Lung (tissue), 11 donors: ENCODE measurements at regions not wholly inside any gene's neighbourhood (a gene's known extent, or its start where the extent isn't known, plus 50 kb on each side); places are given as distances from the start of the nearest gene placed in this dataset.

Experiments used
- ATAC-seq: fragments of 200-7000 bp; cut with Tn5 transposase; one replicate; pipeline ENCODE4 v1.9.1; 2020; ENCODE audit warnings: moderate number of reproducible peaks; ENCODE audit not compliant: insufficient read depth, low FRiP score
- DNase-seq, 3 donors: peaks; one replicate each; pipeline ENCODE4 v3.0.0-alpha.2; 2013 to 2017
- H3K27ac ChIP-seq, 2 donors: one replicate each; pipeline ENCODE4 v1.5.1; 2013; ENCODE audit warnings: mild to moderate bottlenecking in 2 of 2, moderate library complexity in 2 of 2, control low read depth in 1 of 2, inconsistent platforms in 1 of 2, low read depth in 1 of 2, low read length in 1 of 2
- H3K27me3 ChIP-seq, 3 donors: one replicate each; pipeline ENCODE4 v1.5.1; 2013; ENCODE audit warnings: low read length in 2 of 3; ENCODE audit not compliant: control insufficient read depth in 3 of 3, insufficient read depth in 3 of 3
- H3K36me3 ChIP-seq, 4 donors: one replicate each; pipeline ENCODE4 v1.5.1; 2013; ENCODE audit warnings: low read length in 4 of 4, mild to moderate bottlenecking in 1 of 4, moderate library complexity in 1 of 4; ENCODE audit not compliant: control insufficient read depth in 4 of 4, insufficient read depth in 4 of 4
- H3K4me1 ChIP-seq, 5 donors: one replicate each; pipeline ENCODE4 v1.5.1; 2013; ENCODE audit warnings: low read length in 5 of 5, mild to moderate bottlenecking in 2 of 5, moderate library complexity in 1 of 5; ENCODE audit not compliant: control insufficient read depth in 5 of 5, insufficient read depth in 5 of 5
- H3K4me3 ChIP-seq: one replicate; pipeline ENCODE4 v1.5.1; 2013; ENCODE audit warnings: mild to moderate bottlenecking, control low read depth, moderate library complexity
- H3K9ac ChIP-seq, 2 donors: one replicate each; pipeline ENCODE4 v1.5.1; 2013; ENCODE audit warnings: low read length in 2 of 2, control low read depth in 1 of 2; ENCODE audit not compliant: insufficient read depth in 1 of 2
- H3K9me3 ChIP-seq, 4 donors: one replicate each; pipeline ENCODE4 v1.5.1; 2013; ENCODE audit warnings: low read length in 3 of 4, mild to moderate bottlenecking in 1 of 4, moderate library complexity in 1 of 4; ENCODE audit not compliant: control insufficient read depth in 4 of 4, insufficient read depth in 3 of 4
- WGBS, 2 donors: extraction: QIAGEN DNeasy Blood & Tissue Kit; methylation state at CpG; one replicate each; pipeline ENCODE4 v1.1.7; 2013; 5-methylcytosine and 5-hydroxymethylcytosine counted together
- TF ChIP-seq, protein P1 (sequence below): IDR thresholded peaks from 2 replicates; pipeline ENCODE4 v1.5.1; 2012; ENCODE audit warnings: mild to moderate bottlenecking; ENCODE audit errors: control extremely low read depth, extremely low read depth
- donor health status: control.
- donor health status: control.
- donor health status: Bipolar disorder and iron deficiency.
- donor health status: healthy.
- donor health status: DM: yes; HTN: yes; CAD: no.

DNA sequence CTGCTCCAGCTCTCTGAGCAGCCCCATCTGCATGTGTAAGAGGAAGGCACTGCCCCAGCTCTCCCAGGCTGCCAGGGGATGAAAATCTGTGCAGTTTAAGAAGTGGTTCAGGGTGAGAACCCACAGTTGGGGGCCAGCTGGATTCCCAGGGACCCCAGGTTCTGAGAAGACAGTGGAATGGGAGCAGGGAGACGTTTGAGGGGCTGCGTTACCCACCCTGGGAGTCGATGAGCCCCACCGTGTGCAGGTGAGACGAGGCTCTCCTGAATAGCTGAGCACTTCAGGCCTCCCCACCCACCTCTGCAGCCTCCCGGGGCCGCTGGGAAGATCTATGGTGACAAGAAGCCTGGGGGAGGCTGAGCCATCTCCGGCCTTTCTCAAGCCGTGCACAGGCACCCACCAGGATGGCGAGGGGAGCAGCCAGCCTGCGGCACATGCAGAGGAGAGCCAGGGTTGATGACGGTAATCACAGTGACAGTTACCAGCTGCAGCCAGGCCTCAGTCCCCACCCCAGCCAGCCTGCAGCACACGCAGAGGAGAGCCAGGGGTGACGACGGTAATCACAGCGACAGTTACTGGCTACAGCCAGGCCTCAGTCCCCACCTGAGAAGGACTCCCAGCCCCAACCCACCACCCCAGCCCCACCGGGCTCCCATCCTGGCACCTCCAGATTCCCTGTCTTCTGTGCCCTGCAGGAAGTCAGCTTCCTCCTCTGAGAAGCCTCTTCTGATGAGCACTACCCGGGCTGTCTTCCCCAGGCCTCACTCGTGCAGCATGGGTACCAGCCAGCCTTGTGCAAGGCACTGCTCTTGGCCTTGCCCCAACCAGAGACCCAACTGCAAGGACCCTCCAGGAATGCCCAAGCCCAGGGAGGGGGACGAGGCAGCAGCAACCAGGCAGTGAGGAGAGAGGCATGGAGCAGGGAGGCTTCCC, 150.8 kb upstream of the PPP1R26 start:
- no peak overlapping the region for H3K27ac ChIP-seq
- H3K9ac ChIP-seq, result no peak overlapping the region
- peaks cover 0 to 18% (median 2%) of the 10 kb centered on the region in 4 donors for H3K9me3 ChIP-seq
- no peak for DNase-seq
- peaks cover 0 to 6% (median 0%) of the 10 kb centered on the region in 3 donors for H3K27me3 ChIP-seq
- TF ChIP-seq, protein P1, sequence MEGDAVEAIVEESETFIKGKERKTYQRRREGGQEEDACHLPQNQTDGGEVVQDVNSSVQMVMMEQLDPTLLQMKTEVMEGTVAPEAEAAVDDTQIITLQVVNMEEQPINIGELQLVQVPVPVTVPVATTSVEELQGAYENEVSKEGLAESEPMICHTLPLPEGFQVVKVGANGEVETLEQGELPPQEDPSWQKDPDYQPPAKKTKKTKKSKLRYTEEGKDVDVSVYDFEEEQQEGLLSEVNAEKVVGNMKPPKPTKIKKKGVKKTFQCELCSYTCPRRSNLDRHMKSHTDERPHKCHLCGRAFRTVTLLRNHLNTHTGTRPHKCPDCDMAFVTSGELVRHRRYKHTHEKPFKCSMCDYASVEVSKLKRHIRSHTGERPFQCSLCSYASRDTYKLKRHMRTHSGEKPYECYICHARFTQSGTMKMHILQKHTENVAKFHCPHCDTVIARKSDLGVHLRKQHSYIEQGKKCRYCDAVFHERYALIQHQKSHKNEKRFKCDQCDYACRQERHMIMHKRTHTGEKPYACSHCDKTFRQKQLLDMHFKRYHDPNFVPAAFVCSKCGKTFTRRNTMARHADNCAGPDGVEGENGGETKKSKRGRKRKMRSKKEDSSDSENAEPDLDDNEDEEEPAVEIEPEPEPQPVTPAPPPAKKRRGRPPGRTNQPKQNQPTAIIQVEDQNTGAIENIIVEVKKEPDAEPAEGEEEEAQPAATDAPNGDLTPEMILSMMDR, result no peak
- H3K36me3 ChIP-seq, result no peaks in the 10 kb centered on the region
- ATAC-seq, result no peak
- 71 to 79% methylated on average over 19 to 20 of the region's 20 CpGs for WGBS, 2 donors
- no peaks in the 10 kb centered on the region for H3K4me1 ChIP-seq
- no peak overlapping the region for H3K4me3 ChIP-seq

DNA sequence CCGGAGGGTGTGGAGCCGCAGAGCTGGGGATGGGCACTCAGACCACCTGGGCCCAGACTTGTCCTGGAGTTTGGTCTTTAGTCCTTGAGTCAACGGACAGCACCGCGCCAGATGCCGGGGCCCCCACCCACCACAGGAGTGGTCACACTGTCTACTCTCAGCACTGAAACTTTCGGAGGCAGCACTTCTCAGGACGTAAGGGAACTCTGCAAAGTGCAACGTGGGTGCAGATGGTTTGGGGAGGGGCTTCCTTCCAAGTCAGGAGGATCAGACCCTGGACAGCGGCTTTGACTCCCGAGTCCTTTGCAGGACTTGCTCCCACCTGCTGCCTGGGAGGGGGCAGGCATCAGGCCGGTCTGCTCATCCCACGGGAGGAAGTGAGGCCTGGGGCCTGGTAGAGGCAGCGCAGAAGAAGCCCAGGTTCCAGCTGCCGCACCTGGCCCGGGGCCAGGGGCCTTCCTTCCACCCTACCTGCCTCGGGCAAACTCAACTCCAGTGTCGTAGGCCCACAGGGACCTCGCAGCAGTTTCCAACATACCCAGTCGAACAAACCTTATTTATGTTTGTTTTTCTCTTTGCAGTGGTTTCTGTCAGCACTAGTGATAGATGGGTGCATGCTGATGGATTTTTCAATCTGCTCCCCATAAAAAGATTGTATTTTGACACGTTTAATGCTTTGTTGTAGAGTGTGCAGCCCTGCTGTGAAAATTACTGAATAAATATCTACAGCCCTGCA, 149.8 kb upstream of the PPP1R26 start:
- no peaks in the 10 kb centered on the region for H3K36me3 ChIP-seq
- WGBS, 2 donors, result 60 to 64% methylated on average over 21 of the region's 21 CpGs
- H3K9me3 ChIP-seq, result peaks cover 0 to 18% (median 2%) of the 10 kb centered on the region in 4 donors
- peaks cover 0 to 6% (median 0%) of the 10 kb centered on the region in 3 donors for H3K27me3 ChIP-seq
- no peaks in the 10 kb centered on the region for H3K4me1 ChIP-seq
- TF ChIP-seq, protein P1, result no peak
- H3K4me3 ChIP-seq, result no peak overlapping the region
- peak in 2 of 3 donors; percentile 14 to 21 for DNase-seq
- no peak overlapping the region for H3K9ac ChIP-seq
- ATAC-seq, result no peak
- H3K27ac ChIP-seq, result no peak overlapping the region

DNA sequence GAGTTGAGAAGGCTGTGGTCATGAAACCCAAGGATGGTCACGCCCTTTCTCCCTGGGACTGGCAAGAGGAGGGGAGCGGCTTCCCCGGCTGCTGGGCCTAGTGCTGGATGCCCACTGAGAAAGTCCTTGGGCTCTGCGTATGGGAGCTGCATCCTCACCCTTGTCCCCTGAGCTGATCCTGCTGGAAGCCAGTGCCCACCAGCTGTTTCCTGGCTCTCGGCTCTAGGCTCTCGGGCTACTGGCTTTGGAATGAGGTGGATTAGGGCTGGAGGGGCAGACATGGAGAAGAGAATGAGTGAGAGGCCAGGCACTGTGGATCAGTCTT, 149.3 kb upstream of the PPP1R26 start:
- Histone ChIP-seq H3K27me3 (peaks cover 0 to 6% (median 0%) of the 10 kb centered on the region in 3 donors), H3K4me3 (no peak overlapping the region), H3K9ac (no peak overlapping the region), H3K27ac (no peak overlapping the region), H3K36me3 (no peaks in the 10 kb centered on the region), H3K4me1 (no peaks in the 10 kb centered on the region), H3K9me3 (peaks cover 0 to 18% (median 2%) of the 10 kb centered on the region in 4 donors)
- ATAC-seq (no peak), DNase-seq (peak in 1 of 3 donors; percentile 2)
- WGBS, 2 donors, result 82 to 83% methylated on average over 6 of the region's 6 CpGs
- TF ChIP-seq, protein P1, result no peak
